ENCODE measurements at regions not wholly inside any gene's neighbourhood (a gene's known extent, or its start where the extent isn't known, plus 50 kb on each side); places are given as distances from the start of the nearest gene placed in this dataset.

- peaks cover 2% of the 10 kb centered on the region for H3K9me3 Mint-ChIP-seq
- no peaks in the 10 kb centered on the region for H3K4me1 Mint-ChIP-seq (ENCODE audit: low read depth)
- intact Hi-C loops (cut with DNase I, micrococcal nuclease): no loop called here
Observed at GRCh38 chr11:23013509-23013908, 153.2 kb upstream of the CCDC179 start.

GRCh38 chr11:23021287-23021863, 161.1 kb upstream of the CCDC179 start:
- Mint-ChIP-seq H3K4me3 (no peak overlapping the region), H3K4me1 (ENCODE audit: low read depth) (no peaks in the 10 kb centered on the region), H3K27me3 (no peaks in the 10 kb centered on the region), H3K27ac (no peak overlapping the region), H3K9me3 (no peaks in the 10 kb centered on the region), H3K36me3 (ENCODE audit: low read depth) (no peaks in the 10 kb centered on the region)
- H3K36me3 ChIP-seq (ENCODE audit: insufficient read depth, low read length): no peaks in the 10 kb centered on the region
- H3K4me3 ChIP-seq (ENCODE audit: low read length): no peak overlapping the region
- no peaks in the 10 kb centered on the region for H3K27me3 ChIP-seq (ENCODE audit: control insufficient read depth in 1 of 2, insufficient read depth in 2 of 2, low read length in 2 of 2)
- TF ChIP-seq CTCF (IDR thresholded peaks at IDR 0.05): peak; percentile 33
- no peaks in the 10 kb centered on the region for H3K9me3 ChIP-seq (ENCODE audit: control insufficient read depth in 1 of 2, insufficient read depth in 1 of 2, low read length in 2 of 2)
- CTCF ChIA-PET: no interaction called here
- ATAC-seq (ENCODE audit: poor library complexity): no peak
- no peak overlapping the region for H3K27ac ChIP-seq (ENCODE audit: low read depth in 1 of 2, low read length in 2 of 2)
- POLR2A ChIA-PET: no interaction called here
- intact Hi-C loops (cut with DNase I, micrococcal nuclease): no loop called here
- H3K4me1 ChIP-seq (ENCODE audit: insufficient read depth, low read length): no peaks in the 10 kb centered on the region
- DNase-seq: peak in 1 of 14 experiments; percentile 1

More at GRCh38 chr11:23013509-23013908, 153.2 kb upstream of the CCDC179 start:
- no peak for TF ChIP-seq CTCF (IDR thresholded peaks at IDR 0.05)
- Histone ChIP-seq H3K27me3 (ENCODE audit: control insufficient read depth in 1 of 2, insufficient read depth in 2 of 2, low read length in 2 of 2) (no peaks in the 10 kb centered on the region), H3K4me3 (ENCODE audit: low read length) (no peak overlapping the region), H3K27ac (ENCODE audit: low read depth in 1 of 2, low read length in 2 of 2) (no peak overlapping the region), H3K4me1 (ENCODE audit: insufficient read depth, low read length) (no peaks in the 10 kb centered on the region), H3K36me3 (ENCODE audit: insufficient read depth, low read length) (no peaks in the 10 kb centered on the region), H3K9me3 (ENCODE audit: control insufficient read depth in 1 of 2, insufficient read depth in 1 of 2, low read length in 2 of 2) (no peaks in the 10 kb centered on the region)
- ATAC-seq (ENCODE audit: poor library complexity) (no peak), DNase-seq (no peak)
- Mint-ChIP-seq H3K36me3 (ENCODE audit: low read depth) (no peaks in the 10 kb centered on the region), H3K27ac (no peak overlapping the region), H3K4me3 (no peak overlapping the region), H3K27me3 (no peaks in the 10 kb centered on the region)
- ChIA-PET CTCF (no interaction called here), POLR2A (no interaction called here)

- ChIA-PET CTCF (no interaction called here), POLR2A (no interaction called here)
- Histone ChIP-seq H3K36me3 (ENCODE audit: insufficient read depth, low read length) (no peaks in the 10 kb centered on the region), H3K27ac (ENCODE audit: low read depth in 1 of 2, low read length in 2 of 2) (no peak overlapping the region), H3K4me1 (ENCODE audit: insufficient read depth, low read length) (no peaks in the 10 kb centered on the region), H3K4me3 (ENCODE audit: low read length) (no peak overlapping the region), H3K9me3 (ENCODE audit: control insufficient read depth in 1 of 2, insufficient read depth in 1 of 2, low read length in 2 of 2) (no peaks in the 10 kb centered on the region), H3K27me3 (ENCODE audit: control insufficient read depth in 1 of 2, insufficient read depth in 2 of 2, low read length in 2 of 2) (no peaks in the 10 kb centered on the region)
- Mint-ChIP-seq H3K36me3 (ENCODE audit: low read depth) (no peaks in the 10 kb centered on the region), H3K4me3 (no peak overlapping the region), H3K27ac (no peak overlapping the region), H3K27me3 (no peaks in the 10 kb centered on the region), H3K9me3 (no peaks in the 10 kb centered on the region), H3K4me1 (ENCODE audit: low read depth) (no peaks in the 10 kb centered on the region)
- ATAC-seq (ENCODE audit: poor library complexity) (no peak), DNase-seq (no peak)
- intact Hi-C loops (cut with DNase I, micrococcal nuclease): no loop called here
- no peak for TF ChIP-seq CTCF (IDR thresholded peaks at IDR 0.05)
Observed at GRCh38 chr11:23022854-23023253, 162.6 kb upstream of the CCDC179 start.
